Osteoblast (primary cell): ENCODE measurements at regions not wholly inside any gene's neighbourhood (a gene's known extent, or its start where the extent isn't known, plus 50 kb on each side); places are given as distances from the start of the nearest gene placed in this dataset.

Experiments
- DNase-seq: peaks from one replicate; pipeline ENCODE4 v3.0.0; 2011; ENCODE audit warnings: low spot score, mixed read lengths; ENCODE audit not compliant: insufficient read length; ENCODE audit errors: missing footprints
- H2AFZ ChIP-seq: 2 replicates; pipeline ENCODE4 v1.6.0; 2011; ENCODE audit warnings: mild to moderate bottlenecking, low read length
- H3K27ac ChIP-seq: 2 replicates; pipeline ENCODE4 v1.5.1; 2011; ENCODE audit warnings: mild to moderate bottlenecking, low read depth, low read length, moderate library complexity
- H3K27me3 ChIP-seq: 2 replicates; pipeline ENCODE4 v1.6.0; 2012; ENCODE audit warnings: mild to moderate bottlenecking, control low read depth, inconsistent platforms, low read length, moderate library complexity; ENCODE audit not compliant: insufficient read depth
- H3K36me3 ChIP-seq: 2 replicates; pipeline ENCODE4 v1.5.1; 2011; ENCODE audit warnings: mild to moderate bottlenecking, low read length, control low read depth, moderate library complexity; ENCODE audit not compliant: insufficient read depth
- H3K4me1 ChIP-seq: 2 replicates; pipeline ENCODE4 v1.5.1; 2011; ENCODE audit warnings: mild to moderate bottlenecking, low read length, control low read depth, moderate library complexity; ENCODE audit not compliant: insufficient read depth
- H3K4me2 ChIP-seq: 2 replicates; pipeline ENCODE4 v1.6.0; 2011; ENCODE audit warnings: mild to moderate bottlenecking, low read length; ENCODE audit not compliant: insufficient read depth
- H3K4me3 ChIP-seq: fragments of 200-600 bp; sonication (generic); 3 replicates; pipeline ENCODE4 v1.5.1; 2012; ENCODE audit warnings: mild to moderate bottlenecking, low read length, inconsistent platforms; ENCODE audit not compliant: insufficient read depth
- H3K79me2 ChIP-seq: 2 replicates; pipeline ENCODE4 v1.6.0; 2012; ENCODE audit warnings: mild to moderate bottlenecking, low read length, control low read depth, inconsistent platforms; ENCODE audit not compliant: insufficient read depth
- H3K9me3 ChIP-seq: 2 replicates; pipeline ENCODE4 v1.5.1; 2011; ENCODE audit warnings: low read depth, low read length, control low read depth
- H4K20me1 ChIP-seq: 2 replicates; pipeline ENCODE4 v1.6.0; 2012; ENCODE audit warnings: mild to moderate bottlenecking, low read length, control low read depth; ENCODE audit not compliant: insufficient read depth
- CTCF ChIP-seq: IDR thresholded peaks from 2 replicates; pipeline ENCODE4 v1.5.1; 2011; ENCODE audit warnings: mild to moderate bottlenecking, low read depth, low read length, moderate library complexity; ENCODE audit errors: extremely low read depth

GRCh38 chr5:14967166-14967565 is 95.6 kb upstream of the ANKH start:
- DNase-seq: no peak
- Histone ChIP-seq H3K27me3 (no peaks in the 10 kb centered on the region), H4K20me1 (no peaks in the 10 kb centered on the region), H3K4me3 (no peak overlapping the region), H3K4me1 (no peaks in the 10 kb centered on the region), H3K4me2 (no peak overlapping the region), H3K27ac (no peak overlapping the region), H3K36me3 (no peaks in the 10 kb centered on the region), H2AFZ (no peak overlapping the region), H3K9me3 (no peaks in the 10 kb centered on the region), H3K79me2 (no peaks in the 10 kb centered on the region)
- TF ChIP-seq CTCF: no peak

- Histone ChIP-seq H3K27ac (no peak overlapping the region), H4K20me1 (no peaks in the 10 kb centered on the region), H3K36me3 (no peaks in the 10 kb centered on the region), H3K4me1 (no peaks in the 10 kb centered on the region), H3K4me3 (no peak overlapping the region), H3K9me3 (no peaks in the 10 kb centered on the region), H3K79me2 (no peaks in the 10 kb centered on the region), H2AFZ (no peak overlapping the region), H3K27me3 (no peaks in the 10 kb centered on the region), H3K4me2 (no peak overlapping the region)
- no peak for TF ChIP-seq CTCF
- DNase-seq: no peak
These were observed 94.2 kb upstream of the ANKH start for GRCh38 chr5:14965815-14966214.

GRCh38 chr5:14962604-14963003 is 91.0 kb upstream of the ANKH start:
- no peak overlapping the region for H3K4me2 ChIP-seq
- H3K9me3 ChIP-seq: no peaks in the 10 kb centered on the region
- no peak overlapping the region for H3K4me3 ChIP-seq
- H3K27ac ChIP-seq: no peak overlapping the region
- H3K79me2 ChIP-seq: no peaks in the 10 kb centered on the region
- no peaks in the 10 kb centered on the region for H3K27me3 ChIP-seq
- no peaks in the 10 kb centered on the region for H4K20me1 ChIP-seq
- H2AFZ ChIP-seq: no peak overlapping the region
- no peak for TF ChIP-seq CTCF
- H3K36me3 ChIP-seq: no peaks in the 10 kb centered on the region
- peaks cover 20% of the 10 kb centered on the region for H3K4me1 ChIP-seq
- no peak for DNase-seq

GRCh38 chr5:14960120-14960462 is 88.5 kb upstream of the ANKH start:
- H3K27me3 ChIP-seq: no peaks in the 10 kb centered on the region
- no peaks in the 10 kb centered on the region for H4K20me1 ChIP-seq
- no peaks in the 10 kb centered on the region for H3K79me2 ChIP-seq
- no peak overlapping the region for H2AFZ ChIP-seq
- H3K4me2 ChIP-seq: no peak overlapping the region
- no peak for DNase-seq
- H3K4me3 ChIP-seq: no peak overlapping the region
- TF ChIP-seq CTCF: no peak
- no peak overlapping the region for H3K27ac ChIP-seq
- no peaks in the 10 kb centered on the region for H3K9me3 ChIP-seq
- no peaks in the 10 kb centered on the region for H3K36me3 ChIP-seq
- peaks cover 20% of the 10 kb centered on the region for H3K4me1 ChIP-seq
